ENCODE measurements at regions not wholly inside any gene's neighbourhood (a gene's known extent, or its start where the extent isn't known, plus 50 kb on each side); places are given as distances from the start of the nearest gene placed in this dataset.

DNA sequence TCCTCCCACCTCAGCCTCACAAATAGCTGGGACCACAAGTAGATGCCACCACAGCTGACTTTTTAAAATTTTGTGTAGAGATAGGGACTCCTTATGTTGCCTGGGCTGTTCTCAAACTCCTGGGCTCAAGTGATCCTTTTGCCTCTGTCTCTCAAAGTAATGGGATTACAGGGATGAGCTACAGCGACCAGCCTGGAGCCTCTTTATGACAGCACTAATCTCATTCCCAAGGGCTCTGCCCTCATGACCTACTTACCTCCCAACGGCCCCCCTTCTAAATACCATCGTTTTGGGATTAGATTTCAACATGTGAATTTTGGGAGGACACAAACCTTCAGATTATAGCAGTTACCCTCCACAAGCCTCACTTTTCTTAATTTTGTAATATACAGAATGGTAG is 150.6 kb upstream of the FUT8 start:
- intact Hi-C loops (cut with micrococcal nuclease): no loop called here
- H3K27me3 ChIP-seq (ENCODE audit: low read depth): no peaks in the 10 kb centered on the region
- peaks cover 5% of the 10 kb centered on the region for H3K4me1 ChIP-seq
- H3K9me3 ChIP-seq (replicated peaks): peaks cover 27% of the 10 kb centered on the region
- no peak for DNase-seq
- no peaks in the 10 kb centered on the region for H3K36me3 ChIP-seq
- no peak overlapping the region for H3K4me3 ChIP-seq
- H3K27ac ChIP-seq (replicated peaks): no peak overlapping the region
- TF ChIP-seq, protein P1, sequence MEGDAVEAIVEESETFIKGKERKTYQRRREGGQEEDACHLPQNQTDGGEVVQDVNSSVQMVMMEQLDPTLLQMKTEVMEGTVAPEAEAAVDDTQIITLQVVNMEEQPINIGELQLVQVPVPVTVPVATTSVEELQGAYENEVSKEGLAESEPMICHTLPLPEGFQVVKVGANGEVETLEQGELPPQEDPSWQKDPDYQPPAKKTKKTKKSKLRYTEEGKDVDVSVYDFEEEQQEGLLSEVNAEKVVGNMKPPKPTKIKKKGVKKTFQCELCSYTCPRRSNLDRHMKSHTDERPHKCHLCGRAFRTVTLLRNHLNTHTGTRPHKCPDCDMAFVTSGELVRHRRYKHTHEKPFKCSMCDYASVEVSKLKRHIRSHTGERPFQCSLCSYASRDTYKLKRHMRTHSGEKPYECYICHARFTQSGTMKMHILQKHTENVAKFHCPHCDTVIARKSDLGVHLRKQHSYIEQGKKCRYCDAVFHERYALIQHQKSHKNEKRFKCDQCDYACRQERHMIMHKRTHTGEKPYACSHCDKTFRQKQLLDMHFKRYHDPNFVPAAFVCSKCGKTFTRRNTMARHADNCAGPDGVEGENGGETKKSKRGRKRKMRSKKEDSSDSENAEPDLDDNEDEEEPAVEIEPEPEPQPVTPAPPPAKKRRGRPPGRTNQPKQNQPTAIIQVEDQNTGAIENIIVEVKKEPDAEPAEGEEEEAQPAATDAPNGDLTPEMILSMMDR (IDR thresholded peaks at IDR 0.05; ENCODE audit: borderline replicate concordance): no peak

DNA sequence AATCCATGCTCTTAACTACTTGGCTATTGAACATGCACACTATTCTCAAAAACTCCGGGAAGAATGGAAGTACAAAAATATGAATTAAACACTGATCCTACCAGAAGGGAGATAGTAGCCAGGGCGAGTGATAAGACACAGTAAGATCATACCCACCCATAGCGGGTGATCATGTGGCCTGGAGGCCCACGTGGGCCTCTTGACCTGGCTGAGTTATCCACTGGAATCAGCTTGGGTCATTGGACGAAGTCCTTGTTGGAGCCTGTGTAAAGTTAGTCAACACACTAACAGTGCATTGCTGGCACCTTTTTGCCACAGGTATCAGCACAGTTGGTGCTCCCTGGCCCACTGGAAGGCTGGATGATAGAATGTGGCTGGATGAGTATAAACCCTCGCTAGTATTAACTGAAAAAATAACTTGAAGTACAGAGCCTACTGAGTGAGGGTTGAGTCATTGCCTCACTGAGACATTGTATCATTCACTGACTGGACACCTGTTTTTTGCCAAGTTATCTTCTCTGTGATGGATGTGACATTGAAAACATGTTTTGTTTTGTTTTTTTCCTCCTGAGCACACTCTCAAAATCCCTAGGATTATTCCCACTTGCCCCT is 149.2 kb upstream of the FUT8 start:
- Histone ChIP-seq H3K27me3 (ENCODE audit: low read depth) (no peaks in the 10 kb centered on the region), H3K4me3 (no peak overlapping the region)
- intact Hi-C loops (cut with micrococcal nuclease): no loop called here

DNA sequence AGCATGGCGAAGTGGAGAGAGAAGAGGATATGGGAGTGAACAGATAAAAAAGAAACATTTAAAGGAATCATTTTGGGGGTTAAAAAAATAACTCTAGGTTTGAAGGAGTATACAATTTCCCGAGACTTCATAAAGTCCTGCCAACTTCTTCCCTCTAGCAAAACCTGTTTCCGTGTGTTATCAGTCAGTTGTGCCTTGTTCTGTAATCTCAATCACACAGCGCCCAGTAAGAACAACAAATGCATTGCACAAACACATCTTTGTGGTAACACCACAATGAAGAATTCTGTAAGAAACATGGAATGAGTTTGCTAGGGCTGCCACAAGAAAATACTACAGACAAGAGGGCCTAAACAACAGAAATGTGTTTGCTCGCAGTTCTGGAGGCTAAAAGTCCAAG is 144.7 kb upstream of the FUT8 start:
- Histone ChIP-seq H3K9me3 (replicated peaks) (no peaks in the 10 kb centered on the region), H3K36me3 (no peaks in the 10 kb centered on the region), H3K27ac (replicated peaks) (no peak overlapping the region), H3K4me3 (no peak overlapping the region), H3K27me3 (ENCODE audit: low read depth) (no peaks in the 10 kb centered on the region), H3K4me1 (no peaks in the 10 kb centered on the region)
- intact Hi-C loops (cut with micrococcal nuclease): no loop called here
- TF ChIP-seq, protein P1 (IDR thresholded peaks at IDR 0.05; ENCODE audit: borderline replicate concordance): no peak
- DNase-seq: no peak

More for the DNA sequence above, 149.2 kb upstream of the FUT8 start:
- TF ChIP-seq, protein P1 (IDR thresholded peaks at IDR 0.05; ENCODE audit: borderline replicate concordance): no peak
- peaks cover 27% of the 10 kb centered on the region for H3K9me3 ChIP-seq (replicated peaks)
- H3K4me1 ChIP-seq: no peaks in the 10 kb centered on the region
- H3K27ac ChIP-seq (replicated peaks): no peak overlapping the region
- no peaks in the 10 kb centered on the region for H3K36me3 ChIP-seq
- DNase-seq: no peak

DNA sequence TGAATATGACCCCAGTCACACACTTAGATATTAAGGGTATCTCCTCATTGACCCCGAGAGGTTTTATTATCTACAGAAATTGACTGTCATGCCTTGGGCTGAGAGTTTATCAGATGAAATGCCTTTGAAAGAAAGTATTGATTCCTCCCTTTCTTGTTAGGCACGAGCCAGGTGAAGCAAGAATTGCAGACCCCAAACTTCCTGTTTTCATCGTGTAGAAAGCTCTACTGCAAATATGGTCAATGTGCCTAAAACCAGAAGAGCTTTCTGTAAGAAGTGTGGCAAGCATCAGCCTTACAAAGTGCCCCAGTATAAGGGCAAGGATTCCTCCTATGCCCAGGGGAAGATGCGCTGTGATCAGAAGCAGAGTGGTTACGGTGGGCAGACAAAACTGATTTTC is 143.9 kb upstream of the FUT8 start:
- Histone ChIP-seq H3K9me3 (replicated peaks) (no peaks in the 10 kb centered on the region), H3K4me3 (no peak overlapping the region), H3K27me3 (ENCODE audit: low read depth) (no peaks in the 10 kb centered on the region), H3K4me1 (no peaks in the 10 kb centered on the region), H3K36me3 (no peaks in the 10 kb centered on the region), H3K27ac (replicated peaks) (no peak overlapping the region)
- TF ChIP-seq, protein P1 (IDR thresholded peaks at IDR 0.05; ENCODE audit: borderline replicate concordance): no peak
- no peak for DNase-seq
- intact Hi-C loops (cut with micrococcal nuclease): no loop called here

DNA sequence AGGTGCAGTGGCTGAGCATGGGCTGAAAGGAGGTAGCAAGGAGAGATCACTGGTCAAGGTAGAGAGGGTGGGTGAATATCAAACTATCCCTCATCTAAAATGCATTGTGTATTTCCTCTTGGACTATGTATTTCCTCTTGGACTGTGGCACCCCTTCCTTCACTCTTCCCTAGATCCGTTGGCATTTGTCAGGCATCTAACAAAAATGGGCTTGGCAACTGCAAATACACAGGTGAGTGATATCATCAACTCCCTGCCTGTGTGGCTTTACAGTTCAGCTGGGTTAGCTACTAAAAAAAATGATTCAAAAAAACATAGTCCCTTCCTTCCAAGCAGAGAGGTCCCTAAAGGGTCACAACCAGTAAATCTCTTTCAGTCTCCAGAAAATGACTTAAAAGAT is 142.8 kb upstream of the FUT8 start:
- Histone ChIP-seq H3K4me3 (no peak overlapping the region), H3K4me1 (no peaks in the 10 kb centered on the region), H3K9me3 (replicated peaks) (no peaks in the 10 kb centered on the region), H3K27me3 (ENCODE audit: low read depth) (no peaks in the 10 kb centered on the region), H3K36me3 (no peaks in the 10 kb centered on the region), H3K27ac (replicated peaks) (no peak overlapping the region)
- TF ChIP-seq, protein P1 (IDR thresholded peaks at IDR 0.05; ENCODE audit: borderline replicate concordance): no peak
- DNase-seq: no peak
- intact Hi-C loops (cut with micrococcal nuclease): no loop called here
